Kidney (tissue), 13 donors: ENCODE measurements at regions not wholly inside any gene's neighbourhood (a gene's known extent, or its start where the extent isn't known, plus 50 kb on each side); places are given as distances from the start of the nearest gene placed in this dataset.

Experiments used
- DNase-seq, 5 donors: peaks; one replicate each; pipeline ENCODE4 v3.0.0-alpha.2; 2013 to 2020
- FAIRE-seq: peaks from 2 replicates; lab custom pipeline; 2012; peaks lifted over from hg19 to GRCh38; lab: Jason Lieb, UNC
- H3K27ac ChIP-seq, 2 donors: one replicate each; pipeline ENCODE4 v1.7.0; 2013; ENCODE audit warnings: low read depth in 2 of 2, low read length in 2 of 2, inconsistent platforms in 1 of 2
- H3K27me3 ChIP-seq: one replicate; pipeline ENCODE4 v1.7.1; 2013; ENCODE audit warnings: low read length, inconsistent platforms; ENCODE audit not compliant: control insufficient read depth, insufficient read depth
- H3K36me3 ChIP-seq, 3 donors: one replicate each; pipeline versions ENCODE4 v1.7.0 to v1.7.1; 2013; ENCODE audit warnings: low read length in 3 of 3, control low read depth in 1 of 3, inconsistent platforms in 1 of 3; ENCODE audit not compliant: insufficient read depth in 3 of 3, control insufficient read depth in 2 of 3
- H3K4me1 ChIP-seq, 3 donors: one replicate each; pipeline versions ENCODE4 v1.7.0 to v1.7.1; 2013; ENCODE audit warnings: low read length in 3 of 3, inconsistent platforms in 1 of 3, low read depth in 1 of 3; ENCODE audit not compliant: control insufficient read depth in 2 of 3, insufficient read depth in 2 of 3
- H3K4me3 ChIP-seq, 3 donors: one replicate each; pipeline versions ENCODE4 v1.7.0 to v1.8.1; 2013; ENCODE audit warnings: low read length in 3 of 3, control low read depth in 1 of 3, inconsistent platforms in 1 of 3
- H3K9ac ChIP-seq, 3 donors: one replicate each; pipeline versions ENCODE4 v1.7.0 to v1.7.1; 2013; ENCODE audit warnings: low read length in 3 of 3, control low read depth in 1 of 3, inconsistent platforms in 1 of 3
- H3K9me3 ChIP-seq, 3 donors: one replicate each; pipeline versions ENCODE4 v1.7.0 to v1.7.1; 2013; ENCODE audit warnings: low read length in 3 of 3, control low read depth in 1 of 3, inconsistent platforms in 1 of 3; ENCODE audit not compliant: control insufficient read depth in 2 of 3, insufficient read depth in 1 of 3
- intact Hi-C: fragments of 100-400 bp; cut with DNase I; formaldehyde crosslinking; loops from one replicate; pipeline ENCODE4 v1.11.1; 2022
- TF ChIP-seq, protein P1 (sequence below): IDR thresholded peaks from 3 replicates; pipeline ENCODE4 v1.5.1; 2012; ENCODE audit warnings: mild to moderate bottlenecking, moderate library complexity, borderline replicate concordance; ENCODE audit not compliant: insufficient read depth; ENCODE audit errors: extremely low read depth
- donor health status: control.
- donor health status: control.
- donor health status: control.
- donor health status: control.
- donor health status: control.
- donor health status: DM: yes; HTN: yes; CAD: no.
- donor health status: Normal renal cell carcinoma (clear cell type).

DNA sequence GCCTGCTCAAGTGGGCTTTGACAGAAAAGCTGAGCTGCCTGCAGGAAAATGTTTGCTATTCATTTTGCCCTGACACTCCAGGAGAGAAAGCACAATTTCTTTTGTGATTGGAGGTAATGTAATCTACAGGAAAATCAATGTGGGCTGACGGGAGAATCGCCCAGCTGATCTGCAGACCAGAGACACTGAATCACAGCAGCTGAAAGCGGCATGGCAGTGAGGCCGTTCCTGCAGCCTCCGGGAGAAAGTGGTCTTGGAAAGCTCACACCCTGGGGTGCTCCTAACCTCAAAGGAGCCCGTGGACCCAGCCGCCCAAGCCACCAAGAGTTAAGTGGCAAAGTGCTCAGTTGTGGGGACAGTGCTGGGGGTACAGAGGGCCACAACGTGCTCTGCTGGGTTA, 593.6 kb downstream of the BNC2 start:
- H3K27me3 ChIP-seq: no peaks in the 10 kb centered on the region
- H3K4me1 ChIP-seq: peaks cover 0 to 24% (median 10%) of the 10 kb centered on the region in 3 donors
- DNase-seq (no peak), FAIRE-seq (no peak)
- no peaks in the 10 kb centered on the region for H3K36me3 ChIP-seq
- H3K9ac ChIP-seq: no peak overlapping the region
- intact Hi-C loops: no loop called here
- H3K9me3 ChIP-seq: no peaks in the 10 kb centered on the region
- no peak overlapping the region for H3K4me3 ChIP-seq
- TF ChIP-seq, protein P1, sequence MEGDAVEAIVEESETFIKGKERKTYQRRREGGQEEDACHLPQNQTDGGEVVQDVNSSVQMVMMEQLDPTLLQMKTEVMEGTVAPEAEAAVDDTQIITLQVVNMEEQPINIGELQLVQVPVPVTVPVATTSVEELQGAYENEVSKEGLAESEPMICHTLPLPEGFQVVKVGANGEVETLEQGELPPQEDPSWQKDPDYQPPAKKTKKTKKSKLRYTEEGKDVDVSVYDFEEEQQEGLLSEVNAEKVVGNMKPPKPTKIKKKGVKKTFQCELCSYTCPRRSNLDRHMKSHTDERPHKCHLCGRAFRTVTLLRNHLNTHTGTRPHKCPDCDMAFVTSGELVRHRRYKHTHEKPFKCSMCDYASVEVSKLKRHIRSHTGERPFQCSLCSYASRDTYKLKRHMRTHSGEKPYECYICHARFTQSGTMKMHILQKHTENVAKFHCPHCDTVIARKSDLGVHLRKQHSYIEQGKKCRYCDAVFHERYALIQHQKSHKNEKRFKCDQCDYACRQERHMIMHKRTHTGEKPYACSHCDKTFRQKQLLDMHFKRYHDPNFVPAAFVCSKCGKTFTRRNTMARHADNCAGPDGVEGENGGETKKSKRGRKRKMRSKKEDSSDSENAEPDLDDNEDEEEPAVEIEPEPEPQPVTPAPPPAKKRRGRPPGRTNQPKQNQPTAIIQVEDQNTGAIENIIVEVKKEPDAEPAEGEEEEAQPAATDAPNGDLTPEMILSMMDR: no peak
- no peak overlapping the region for H3K27ac ChIP-seq

GRCh38 chr9:16277471-16277960, 593.0 kb downstream of the BNC2 start:
- FAIRE-seq (no peak), DNase-seq (no peak)
- H3K4me1 ChIP-seq: peaks cover 0 to 31% (median 14%) of the 10 kb centered on the region in 3 donors
- no peaks in the 10 kb centered on the region for H3K9me3 ChIP-seq
- H3K4me3 ChIP-seq: no peak overlapping the region
- H3K9ac ChIP-seq: no peak overlapping the region
- no peaks in the 10 kb centered on the region for H3K36me3 ChIP-seq
- H3K27me3 ChIP-seq: no peaks in the 10 kb centered on the region
- no peak overlapping the region for H3K27ac ChIP-seq
- intact Hi-C loops: no loop called here
- TF ChIP-seq, protein P1: no peak

DNA sequence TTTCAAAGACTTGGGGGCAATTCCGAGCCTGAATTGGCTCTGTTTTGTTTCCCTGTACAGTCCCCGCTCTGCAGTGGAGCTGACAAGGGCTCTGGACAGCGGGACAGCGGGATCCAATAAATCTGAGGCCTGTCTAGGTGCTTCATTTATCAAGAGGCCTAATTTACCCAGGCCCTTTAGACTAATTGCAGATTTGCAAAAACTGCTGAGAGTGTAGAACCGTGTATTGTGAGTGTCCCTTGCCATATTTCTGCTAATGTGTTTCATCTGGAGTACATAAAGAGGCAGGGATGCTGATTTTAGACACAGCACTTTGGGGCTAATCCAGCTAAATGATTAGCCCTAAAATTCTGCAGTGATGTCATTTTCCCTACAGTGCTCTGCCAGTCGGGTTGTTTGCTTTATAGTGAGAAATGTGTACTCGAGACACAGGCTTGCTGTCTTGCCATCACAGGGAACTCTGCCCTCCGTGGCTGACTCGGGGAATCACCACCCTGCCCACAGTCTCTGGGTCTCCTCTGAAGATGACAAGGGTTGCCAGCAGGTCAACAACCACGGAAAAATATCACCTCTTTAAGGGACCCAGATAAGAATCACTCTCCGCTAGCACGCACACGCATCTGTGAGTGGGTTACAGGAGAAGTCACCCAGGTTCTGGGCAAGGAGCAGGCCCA, 592.0 kb downstream of the BNC2 start:
- H3K4me1 ChIP-seq: peaks cover 0 to 32% (median 16%) of the 10 kb centered on the region in 3 donors
- no peak overlapping the region for H3K4me3 ChIP-seq
- no peak for DNase-seq
- no peaks in the 10 kb centered on the region for H3K27me3 ChIP-seq
- no peaks in the 10 kb centered on the region for H3K9me3 ChIP-seq
- intact Hi-C loops: no loop called here
- H3K36me3 ChIP-seq: no peaks in the 10 kb centered on the region
- TF ChIP-seq, protein P1: no peak
- FAIRE-seq: no peak
- H3K9ac ChIP-seq: no peak overlapping the region
- H3K27ac ChIP-seq: no peak overlapping the region

DNA sequence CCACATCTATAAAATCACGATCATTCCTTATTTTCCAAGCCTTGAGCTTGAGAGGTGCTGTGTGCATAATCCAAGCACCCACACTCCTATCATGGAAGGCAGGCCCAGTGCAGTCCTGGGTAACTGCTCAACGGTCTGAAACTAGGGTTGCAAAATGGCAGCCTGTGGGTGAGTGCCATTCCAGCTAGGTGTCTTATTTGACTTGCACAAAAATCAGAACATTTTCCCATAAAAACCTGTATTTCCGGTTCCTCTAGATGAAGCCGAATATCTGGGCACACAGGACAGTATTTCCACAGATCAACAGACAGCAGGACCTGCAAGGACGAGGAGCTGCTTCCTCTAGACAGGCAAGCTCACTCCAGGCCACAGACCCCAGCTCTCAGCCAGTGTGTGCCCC, 588.8 kb downstream of the BNC2 start:
- TF ChIP-seq, protein P1: no peak
- FAIRE-seq (no peak), DNase-seq (peak in 1 of 5 donors; percentile 22)
- H3K4me3 ChIP-seq: no peak overlapping the region
- H3K27me3 ChIP-seq: no peaks in the 10 kb centered on the region
- H3K9me3 ChIP-seq: no peaks in the 10 kb centered on the region
- H3K4me1 ChIP-seq: peaks cover 0 to 26% (median 14%) of the 10 kb centered on the region in 3 donors
- H3K27ac ChIP-seq: peak overlapping the region in 1 of 2 donors; percentile 49
- H3K36me3 ChIP-seq: no peaks in the 10 kb centered on the region
- no peak overlapping the region for H3K9ac ChIP-seq
- intact Hi-C loops: no loop called here
